GM18909 (cell line): ENCODE measurements at regions not wholly inside any gene's neighbourhood (a gene's known extent, or its start where the extent isn't known, plus 50 kb on each side); places are given as distances from the start of the nearest gene placed in this dataset.
"Not testable (repeated sequence)": the region's sequence is repeated elsewhere in the genome, so short reads cannot be mapped to it uniquely, and the experiment has no call there.

ENCODE experiments used
- ATAC-seq: cut with Tn5 transposase; IDR thresholded peaks from one replicate; pipeline ENCODE4 v1.9.1; 2021; ENCODE audit warnings: mild to moderate bottlenecking; ENCODE audit not compliant: unreplicated experiment, poor library complexity

GRCh38 chr16:65406933-65407332 is 285.1 kb upstream of the CDH11 start:
- ATAC-seq = no peak

- ATAC-seq = no peak
These were observed 284.3 kb upstream of the CDH11 start for GRCh38 chr16:65406116-65406515.

GRCh38 chr16:65394281-65394680 is 272.4 kb upstream of the CDH11 start:
- ATAC-seq = no peak

GRCh38 chr16:65392806-65393565 is 271.1 kb upstream of the CDH11 start:
- no peak for ATAC-seq

- no peak for ATAC-seq
These were observed 266.7 kb upstream of the CDH11 start for GRCh38 chr16:65388592-65388991.

GRCh38 chr16:65386672-65387071 is 264.8 kb upstream of the CDH11 start:
- ATAC-seq = no peak

GRCh38 chr16:65384441-65384840 is 262.6 kb upstream of the CDH11 start:
- ATAC-seq = no peak

GRCh38 chr16:65377195-65377594 is 255.3 kb upstream of the CDH11 start:
- no peak for ATAC-seq

- no peak for ATAC-seq
These were observed 254.7 kb upstream of the CDH11 start for GRCh38 chr16:65376601-65377000.

- ATAC-seq = no peak
These were observed 253.8 kb upstream of the CDH11 start for GRCh38 chr16:65375651-65376050.

GRCh38 chr16:65373097-65373496 is 251.2 kb upstream of the CDH11 start:
- ATAC-seq = no peak

- ATAC-seq = no peak
These were observed 250.3 kb upstream of the CDH11 start for GRCh38 chr16:65372171-65372570.

GRCh38 chr16:65365732-65366715 is 244.2 kb upstream of the CDH11 start:
- ATAC-seq = no peak

- not testable (repeated sequence) for ATAC-seq
These were observed 234.9 kb upstream of the CDH11 start for GRCh38 chr16:65356721-65357120.

- no peak for ATAC-seq
These were observed 233.8 kb upstream of the CDH11 start for GRCh38 chr16:65355706-65356105.

- ATAC-seq = no peak
These were observed 231.3 kb upstream of the CDH11 start for GRCh38 chr16:65353183-65353582.

GRCh38 chr16:65349626-65350025 is 227.8 kb upstream of the CDH11 start:
- ATAC-seq = no peak

GRCh38 chr16:65343556-65343955 is 221.7 kb upstream of the CDH11 start:
- no peak for ATAC-seq

GRCh38 chr16:65342231-65342866 is 220.5 kb upstream of the CDH11 start:
- ATAC-seq = no peak

GRCh38 chr16:65339062-65339461 is 217.2 kb upstream of the CDH11 start:
- ATAC-seq = no peak

- ATAC-seq = no peak
These were observed 214.3 kb upstream of the CDH11 start for GRCh38 chr16:65336160-65336559.
